ENCODE measurements at regions not wholly inside any gene's neighbourhood (a gene's known extent, or its start where the extent isn't known, plus 50 kb on each side); places are given as distances from the start of the nearest gene placed in this dataset.

GRCh38 chr18:44320619-44321460 lies 359.8 kb upstream of the SETBP1 start:
- Histone ChIP-seq H2AFZ (ENCODE audit: control insufficient read depth, low read length) (no peak overlapping the region), H3K9ac (ENCODE audit: control insufficient read depth, extremely low read depth, insufficient read depth, low read length) (no peak overlapping the region), H3K4me3 (ENCODE audit: control insufficient read depth in 2 of 3, extremely low read depth in 1 of 3, insufficient read depth in 2 of 3, low read depth in 1 of 3, low read length in 3 of 3) (no peak overlapping the region), H3K79me2 (ENCODE audit: control insufficient read depth, insufficient read depth, low read length) (no peaks in the 10 kb centered on the region), H3K27ac (ENCODE audit: control insufficient read depth, insufficient read depth, low read length) (no peak overlapping the region), H3K27me3 (ENCODE audit: control insufficient read depth, extremely low read depth, insufficient read depth, low read length) (no peaks in the 10 kb centered on the region), H3K4me1 (ENCODE audit: control insufficient read depth, extremely low read depth, insufficient read depth, low read length) (no peaks in the 10 kb centered on the region), H3K4me2 (ENCODE audit: control insufficient read depth, extremely low read depth, insufficient read depth, low read depth, low read length) (no peak overlapping the region), H3K9me1 (ENCODE audit: control insufficient read depth, extremely low read depth, insufficient read depth, low read length) (no peaks in the 10 kb centered on the region), H3K9me3 (ENCODE audit: control insufficient read depth, low read depth, low read length) (no peaks in the 10 kb centered on the region), H4K20me1 (ENCODE audit: control insufficient read depth, extremely low read depth, insufficient read depth, low read length) (no peaks in the 10 kb centered on the region), H3K36me3 (ENCODE audit: control insufficient read depth in 2 of 2, extremely low read depth in 1 of 2, insufficient read depth in 2 of 2, low read length in 2 of 2) (no peaks in the 10 kb centered on the region)
- DNase-seq (ENCODE audit: low read depth, low spot score): no peak
- dilution Hi-C loops (cut with MboI; ENCODE audit: extremely low pct_ligation_motif_present, low sequenced_read_pairs): no loop called here
- TF ChIP-seq CTCF (optimal IDR thresholded peaks at IDR 0.05 in 1 of 3, IDR thresholded peaks at IDR 0.05 in 1 of 3, conservative IDR thresholded peaks at IDR 0.05 in 1 of 3; ENCODE audit: extremely low read depth in 1 of 3, insufficient read depth in 2 of 3, low read length in 3 of 3) (no peak), EZH2 (IDR thresholded peaks at IDR 0.05; ENCODE audit: low read length) (no peak)
- no peak for FAIRE-seq

- no peak for DNase-seq (ENCODE audit: low read depth, low spot score)
- Histone ChIP-seq H3K4me2 (ENCODE audit: control insufficient read depth, extremely low read depth, insufficient read depth, low read depth, low read length) (no peak overlapping the region), H3K27ac (ENCODE audit: control insufficient read depth, insufficient read depth, low read length) (no peak overlapping the region), H3K27me3 (ENCODE audit: control insufficient read depth, extremely low read depth, insufficient read depth, low read length) (no peaks in the 10 kb centered on the region), H3K9me3 (ENCODE audit: control insufficient read depth, low read depth, low read length) (no peaks in the 10 kb centered on the region), H3K36me3 (ENCODE audit: control insufficient read depth in 2 of 2, extremely low read depth in 1 of 2, insufficient read depth in 2 of 2, low read length in 2 of 2) (no peaks in the 10 kb centered on the region), H3K79me2 (ENCODE audit: control insufficient read depth, insufficient read depth, low read length) (no peaks in the 10 kb centered on the region), H3K4me3 (ENCODE audit: control insufficient read depth in 2 of 3, extremely low read depth in 1 of 3, insufficient read depth in 2 of 3, low read depth in 1 of 3, low read length in 3 of 3) (no peak overlapping the region), H4K20me1 (ENCODE audit: control insufficient read depth, extremely low read depth, insufficient read depth, low read length) (no peaks in the 10 kb centered on the region), H2AFZ (ENCODE audit: control insufficient read depth, low read length) (no peak overlapping the region), H3K9ac (ENCODE audit: control insufficient read depth, extremely low read depth, insufficient read depth, low read length) (no peak overlapping the region), H3K9me1 (ENCODE audit: control insufficient read depth, extremely low read depth, insufficient read depth, low read length) (no peaks in the 10 kb centered on the region), H3K4me1 (ENCODE audit: control insufficient read depth, extremely low read depth, insufficient read depth, low read length) (no peaks in the 10 kb centered on the region)
- dilution Hi-C loops (cut with MboI; ENCODE audit: extremely low pct_ligation_motif_present, low sequenced_read_pairs): no loop called here
- no peak for FAIRE-seq
- TF ChIP-seq EZH2 (IDR thresholded peaks at IDR 0.05; ENCODE audit: low read length) (no peak), CTCF (optimal IDR thresholded peaks at IDR 0.05 in 1 of 3, IDR thresholded peaks at IDR 0.05 in 1 of 3, conservative IDR thresholded peaks at IDR 0.05 in 1 of 3; ENCODE audit: extremely low read depth in 1 of 3, insufficient read depth in 2 of 3, low read length in 3 of 3) (no peak)
Measured at GRCh38 chr18:44321868-44322590, 358.7 kb upstream of the SETBP1 start.

Measured in keratinocyte (primary cell).